HG03196 (cell line): ENCODE measurements at regions not wholly inside any gene's neighbourhood (a gene's known extent, or its start where the extent isn't known, plus 50 kb on each side); places are given as distances from the start of the nearest gene placed in this dataset.

Experiments used
- ATAC-seq: cut with Tn5 transposase; IDR thresholded peaks from one replicate; pipeline ENCODE4 v1.9.1; 2021; ENCODE audit not compliant: unreplicated experiment

DNA sequence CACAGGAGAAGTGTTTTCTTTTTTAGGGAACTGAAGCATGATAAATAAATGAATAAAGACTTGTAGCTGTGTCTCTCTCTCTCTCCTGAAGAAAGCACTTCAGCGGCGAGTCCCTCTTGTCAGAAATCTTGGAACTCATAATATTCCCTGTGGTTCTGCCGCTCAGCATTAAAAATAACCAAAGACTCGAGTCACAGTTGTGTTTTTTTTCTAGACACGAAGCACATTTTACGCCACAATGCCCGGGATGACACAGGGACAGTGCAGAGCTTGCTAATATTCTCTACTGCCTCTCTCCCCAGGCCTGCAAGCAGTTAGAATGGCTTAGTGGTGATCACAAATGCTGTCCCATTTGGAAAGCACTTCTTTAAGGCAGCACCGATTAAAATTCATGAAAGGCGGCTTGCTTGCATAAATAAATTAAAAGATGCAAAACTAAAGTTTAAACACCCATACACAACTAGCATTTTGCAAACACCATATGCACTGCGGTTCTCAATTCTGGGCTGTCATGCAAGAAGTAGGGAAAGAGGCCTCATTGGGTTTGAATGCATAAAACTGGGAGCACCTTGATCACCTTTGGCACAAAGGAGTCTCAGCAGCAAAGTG is 597.4 kb downstream of the SOX6 start:
- ATAC-seq: no peak

GRCh38 chr11:15761235-15761634 is 595.1 kb downstream of the SOX6 start:
- no peak for ATAC-seq

GRCh38 chr11:15764326-15764725 is 592.0 kb downstream of the SOX6 start:
- no peak for ATAC-seq

DNA sequence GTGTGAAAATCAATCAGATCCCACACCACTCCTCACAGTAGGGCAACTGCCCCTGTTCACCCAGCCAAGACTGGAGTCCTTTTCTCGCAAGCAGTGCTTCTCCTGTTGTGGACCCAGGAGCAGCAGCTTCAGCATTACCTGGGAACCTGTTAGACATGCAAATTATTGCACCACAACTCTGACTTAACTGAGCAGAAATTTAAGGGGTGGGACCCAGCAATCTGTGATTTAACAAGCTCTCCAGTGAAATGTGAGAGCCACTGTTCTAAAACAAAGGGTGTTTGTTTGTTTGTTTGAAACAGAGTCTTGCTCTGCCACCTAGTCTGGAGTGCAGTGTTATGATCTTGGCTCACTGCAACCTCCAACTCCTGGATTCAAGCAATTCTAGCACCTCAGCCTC is 591.4 kb downstream of the SOX6 start:
- ATAC-seq: no peak

DNA sequence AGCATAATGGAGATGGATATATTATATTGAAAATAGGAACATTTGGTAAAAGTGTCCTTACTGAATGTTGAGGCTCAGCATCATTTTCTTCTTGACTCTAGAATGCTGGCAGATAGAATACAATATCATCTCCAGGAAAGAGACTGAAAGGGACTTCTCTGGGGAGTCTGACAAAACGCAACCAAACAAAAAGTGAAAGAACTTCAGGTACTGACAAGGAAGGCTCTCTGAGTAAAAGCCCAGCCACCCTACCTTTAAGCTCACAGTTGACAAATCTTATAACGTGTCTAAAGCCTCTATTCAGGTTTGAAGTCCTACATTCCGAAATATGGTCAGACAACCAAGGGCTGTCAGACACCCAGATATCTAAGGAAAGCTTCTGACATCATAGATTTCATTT is 590.8 kb downstream of the SOX6 start:
- no peak for ATAC-seq

DNA sequence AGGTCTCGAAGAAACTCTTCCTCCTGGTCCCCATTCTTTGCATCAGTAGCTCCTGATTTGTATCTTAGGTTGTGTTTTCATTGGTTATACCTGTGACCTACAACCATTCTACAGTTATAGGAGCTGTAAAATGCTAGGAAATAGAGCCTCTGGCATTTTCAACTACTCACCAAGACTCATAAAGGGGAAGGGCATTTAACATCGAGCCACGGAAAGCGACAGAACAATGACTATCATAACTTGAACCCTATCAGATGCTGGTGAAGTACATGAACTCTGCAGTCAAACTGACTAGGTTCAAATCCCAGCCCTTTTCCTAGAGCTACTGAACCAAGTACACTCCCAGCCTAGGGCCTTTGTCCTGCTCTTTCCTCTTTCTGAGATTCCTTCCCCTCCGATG is 588.0 kb downstream of the SOX6 start:
- no peak for ATAC-seq

GRCh38 chr11:15769203-15769602 is 587.1 kb downstream of the SOX6 start:
- no peak for ATAC-seq

- ATAC-seq: no peak
Observed at GRCh38 chr11:15770798-15771414, 585.4 kb downstream of the SOX6 start.

GRCh38 chr11:15772547-15772946 is 583.8 kb downstream of the SOX6 start:
- no peak for ATAC-seq

- ATAC-seq: no peak
Observed at GRCh38 chr11:15772981-15773380, 583.4 kb downstream of the SOX6 start.

- ATAC-seq: no peak
Observed at GRCh38 chr11:15773476-15774387, 582.6 kb downstream of the SOX6 start.

DNA sequence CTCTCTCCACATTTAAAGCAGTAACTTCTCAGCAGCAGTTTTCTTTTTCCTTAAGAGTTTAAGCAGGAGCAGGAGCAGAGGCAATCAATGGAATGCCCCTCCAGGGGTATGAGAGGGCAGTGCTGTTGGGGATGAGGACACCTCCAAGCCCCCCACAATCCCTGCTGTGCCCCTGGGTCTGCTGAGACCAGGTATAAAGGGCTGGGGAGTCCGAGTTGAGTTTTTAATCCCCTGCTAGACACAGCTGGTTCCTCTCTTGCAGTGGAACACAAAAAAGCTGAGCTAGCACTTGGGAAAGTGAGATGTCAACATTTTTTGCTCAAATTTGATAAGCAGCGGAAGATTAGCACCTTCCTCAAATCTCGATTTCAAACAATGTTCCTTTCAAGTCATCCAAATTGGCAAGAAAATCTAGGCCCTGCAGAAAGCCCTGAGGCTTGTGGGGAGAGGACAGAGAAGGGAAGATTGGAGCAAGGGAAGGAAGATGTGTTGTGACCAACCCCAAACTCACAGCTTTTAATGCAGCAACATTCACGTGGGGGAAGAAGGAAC is 581.9 kb downstream of the SOX6 start:
- ATAC-seq: no peak

GRCh38 chr11:15775015-15775541 is 581.3 kb downstream of the SOX6 start:
- ATAC-seq: no peak

- ATAC-seq: no peak
Observed at GRCh38 chr11:15775797-15776196, 580.5 kb downstream of the SOX6 start.

GRCh38 chr11:15776366-15776765 is 580.0 kb downstream of the SOX6 start:
- no peak for ATAC-seq

GRCh38 chr11:15779518-15779917 is 576.8 kb downstream of the SOX6 start:
- no peak for ATAC-seq

- ATAC-seq: no peak
Observed at GRCh38 chr11:15780382-15780781, 576.0 kb downstream of the SOX6 start.

GRCh38 chr11:15780837-15781236 is 575.5 kb downstream of the SOX6 start:
- no peak for ATAC-seq

DNA sequence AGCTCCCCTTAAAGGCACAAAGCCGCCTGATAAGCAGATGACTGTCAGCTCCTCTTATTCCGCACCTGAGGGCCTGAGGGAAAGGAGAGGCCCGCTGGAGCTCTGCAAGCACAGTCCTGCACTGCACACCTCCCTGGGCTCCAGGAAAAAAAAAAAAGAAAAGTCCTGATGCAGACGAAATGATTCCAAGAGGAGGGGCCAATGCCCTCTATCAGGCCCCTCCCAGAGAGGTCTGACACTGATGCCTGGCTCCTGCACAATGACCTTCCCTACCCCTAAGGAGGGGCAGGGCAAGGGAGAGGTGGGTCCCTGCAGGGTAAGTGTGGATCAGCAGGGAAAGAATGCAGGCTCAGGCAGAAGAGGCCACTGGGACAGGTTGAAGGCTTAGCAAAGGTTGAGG is 572.7 kb downstream of the SOX6 start:
- ATAC-seq: no peak

GRCh38 chr11:15793043-15793996 is 563.0 kb downstream of the SOX6 start:
- ATAC-seq: no peak
